ENCODE measurements at regions not wholly inside any gene's neighbourhood (a gene's known extent, or its start where the extent isn't known, plus 50 kb on each side); places are given as distances from the start of the nearest gene placed in this dataset.

- no peaks in the 10 kb centered on the region for H3K36me3 ChIP-seq
- H3K9me3 ChIP-seq = no peaks in the 10 kb centered on the region
- H3K4me1 ChIP-seq (ENCODE audit: control insufficient read depth in 1 of 2, insufficient read depth in 1 of 2, low read depth in 1 of 2, low read length in 1 of 2) = no peaks in the 10 kb centered on the region
- no peaks in the 10 kb centered on the region for H3K27me3 ChIP-seq
- no peak overlapping the region for H3K27ac ChIP-seq
- H3K4me3 ChIP-seq (ENCODE audit: low read depth in 1 of 2, low read length in 1 of 2) = no peak overlapping the region
- no peak for TF ChIP-seq CTCF (IDR thresholded peaks at IDR 0.05)
These were observed 225.8 kb upstream of the HS6ST1 start for GRCh38 chr2:128544321-128545037.

- no peak overlapping the region for H3K4me3 ChIP-seq (ENCODE audit: low read depth in 1 of 2, low read length in 1 of 2)
- H3K27me3 ChIP-seq = no peaks in the 10 kb centered on the region
- no peaks in the 10 kb centered on the region for H3K9me3 ChIP-seq
- no peak overlapping the region for H3K27ac ChIP-seq
- H3K36me3 ChIP-seq = no peaks in the 10 kb centered on the region
- no peaks in the 10 kb centered on the region for H3K4me1 ChIP-seq (ENCODE audit: control insufficient read depth in 1 of 2, insufficient read depth in 1 of 2, low read depth in 1 of 2, low read length in 1 of 2)
- TF ChIP-seq CTCF (IDR thresholded peaks at IDR 0.05) = no peak
These were observed 226.4 kb upstream of the HS6ST1 start for GRCh38 chr2:128545085-128545484.

GRCh38 chr2:128545829-128546228 lies 227.2 kb upstream of the HS6ST1 start:
- Histone ChIP-seq H3K27ac (no peak overlapping the region), H3K9me3 (no peaks in the 10 kb centered on the region), H3K4me1 (ENCODE audit: control insufficient read depth in 1 of 2, insufficient read depth in 1 of 2, low read depth in 1 of 2, low read length in 1 of 2) (no peaks in the 10 kb centered on the region), H3K36me3 (no peaks in the 10 kb centered on the region), H3K4me3 (ENCODE audit: low read depth in 1 of 2, low read length in 1 of 2) (no peak overlapping the region), H3K27me3 (no peaks in the 10 kb centered on the region)
- TF ChIP-seq CTCF (IDR thresholded peaks at IDR 0.05) = no peak

- H3K36me3 ChIP-seq = no peaks in the 10 kb centered on the region
- H3K4me3 ChIP-seq (ENCODE audit: low read depth in 1 of 2, low read length in 1 of 2) = no peak overlapping the region
- no peak overlapping the region for H3K27ac ChIP-seq
- no peaks in the 10 kb centered on the region for H3K4me1 ChIP-seq (ENCODE audit: control insufficient read depth in 1 of 2, insufficient read depth in 1 of 2, low read depth in 1 of 2, low read length in 1 of 2)
- H3K9me3 ChIP-seq = no peaks in the 10 kb centered on the region
- no peaks in the 10 kb centered on the region for H3K27me3 ChIP-seq
- no peak for TF ChIP-seq CTCF (IDR thresholded peaks at IDR 0.05)
These were observed 229.0 kb upstream of the HS6ST1 start for GRCh38 chr2:128547667-128548066.

GRCh38 chr2:128548461-128548891 lies 229.8 kb upstream of the HS6ST1 start:
- no peak overlapping the region for H3K4me3 ChIP-seq (ENCODE audit: low read depth in 1 of 2, low read length in 1 of 2)
- no peak for TF ChIP-seq CTCF (IDR thresholded peaks at IDR 0.05)
- no peaks in the 10 kb centered on the region for H3K4me1 ChIP-seq (ENCODE audit: control insufficient read depth in 1 of 2, insufficient read depth in 1 of 2, low read depth in 1 of 2, low read length in 1 of 2)
- no peaks in the 10 kb centered on the region for H3K36me3 ChIP-seq
- H3K9me3 ChIP-seq = no peaks in the 10 kb centered on the region
- H3K27ac ChIP-seq = no peak overlapping the region
- no peaks in the 10 kb centered on the region for H3K27me3 ChIP-seq
